ENCODE measurements at regions not wholly inside any gene's neighbourhood (a gene's known extent, or its start where the extent isn't known, plus 50 kb on each side); places are given as distances from the start of the nearest gene placed in this dataset.

GRCh38 chr2:84116143-84116542 is 342.9 kb downstream of the SUCLG1 start:
- TF ChIP-seq TCF12 (IDR thresholded peaks at IDR 0.05; ENCODE audit: low read depth) (no peak), CREB1 (IDR thresholded peaks at IDR 0.05; ENCODE audit: low read depth) (no peak), RAD21 (IDR thresholded peaks at IDR 0.05; ENCODE audit: low read depth) (no peak), TAF1 (IDR thresholded peaks at IDR 0.05; ENCODE audit: low read depth) (no peak), MAX (IDR thresholded peaks at IDR 0.05) (no peak), FOXM1 (IDR thresholded peaks at IDR 0.05; ENCODE audit: borderline replicate concordance, low read depth) (no peak), EGR1 (IDR thresholded peaks at IDR 0.05) (no peak), YY1 (IDR thresholded peaks at IDR 0.05; ENCODE audit: low read depth) (no peak), REST (IDR thresholded peaks at IDR 0.05; ENCODE audit: low read depth) (no peak)
